Neural progenitor cell (in vitro differentiated cells): ENCODE measurements at regions not wholly inside any gene's neighbourhood (a gene's known extent, or its start where the extent isn't known, plus 50 kb on each side); places are given as distances from the start of the nearest gene placed in this dataset.

Experiments
- CTCF ChIP-seq: fragments of 200-600 bp; sonication (generic); IDR thresholded peaks from 2 replicates; pipeline ENCODE4 v1.5.1; 2017; ENCODE audit warnings: antibody characterized with exemption, mild to moderate bottlenecking
- EZH2 ChIP-seq: fragments of 200-600 bp; sonication (generic); IDR thresholded peaks from 2 replicates; pipeline ENCODE4 v1.6.1; 2017; ENCODE audit warnings: antibody characterized with exemption, mild to moderate bottlenecking, moderate library complexity
- EZH2phosphoT487 ChIP-seq: fragments of 200-600 bp; sonication (generic); IDR thresholded peaks from 2 replicates; pipeline ENCODE4 v1.6.1; 2017; ENCODE audit warnings: antibody characterized with exemption

GRCh38 chr6:56854086-56854485 is 100.8 kb upstream of the BEND6 start:
- TF ChIP-seq CTCF (no peak), EZH2 (no peak), EZH2phosphoT487 (no peak)
